ENCODE measurements at regions not wholly inside any gene's neighbourhood (a gene's known extent, or its start where the extent isn't known, plus 50 kb on each side); places are given as distances from the start of the nearest gene placed in this dataset.
"Not testable (repeated sequence)": the region's sequence is repeated elsewhere in the genome, so short reads cannot be mapped to it uniquely, and the experiment has no call there.

- no peak for DNase-seq (ENCODE audit: low read depth)
Observed at GRCh38 chr13:23947893-23948292, 50.6 kb upstream of the C1QTNF9B start.

- DNase-seq (ENCODE audit: low read depth) = no peak
Observed at GRCh38 chr13:23949200-23949599, 51.9 kb upstream of the C1QTNF9B start.

- DNase-seq (ENCODE audit: low read depth) = no peak
Observed at GRCh38 chr13:23949736-23950135, 52.4 kb upstream of the C1QTNF9B start.

- no peak for DNase-seq (ENCODE audit: low read depth)
Observed at GRCh38 chr13:23950736-23951510, 53.6 kb upstream of the C1QTNF9B start.

- DNase-seq (ENCODE audit: low read depth) = no peak
Observed at GRCh38 chr13:23952796-23953195, 55.5 kb upstream of the C1QTNF9B start.

- DNase-seq (ENCODE audit: low read depth) = no peak
Observed at GRCh38 chr13:23953860-23954512, 56.7 kb upstream of the C1QTNF9B start.

- no peak for DNase-seq (ENCODE audit: low read depth)
Observed at GRCh38 chr13:23955064-23955463, 57.8 kb upstream of the C1QTNF9B start.

GRCh38 chr13:23956106-23956505 lies 58.8 kb upstream of the C1QTNF9B start:
- no peak for DNase-seq (ENCODE audit: low read depth)

GRCh38 chr13:23957981-23958380 lies 60.7 kb upstream of the C1QTNF9B start:
- no peak for DNase-seq (ENCODE audit: low read depth)

GRCh38 chr13:23959231-23959862 lies 62.0 kb upstream of the C1QTNF9B start:
- no peak for DNase-seq (ENCODE audit: low read depth)

GRCh38 chr13:23960566-23961156 lies 63.4 kb upstream of the C1QTNF9B start:
- peak; percentile 28 for DNase-seq (ENCODE audit: low read depth)

- DNase-seq (ENCODE audit: low read depth) = no peak
Observed at GRCh38 chr13:23963184-23963931, 66.1 kb upstream of the C1QTNF9B start.

GRCh38 chr13:23963947-23964346 lies 66.6 kb upstream of the C1QTNF9B start:
- no peak for DNase-seq (ENCODE audit: low read depth)

- DNase-seq (ENCODE audit: low read depth) = no peak
Observed at GRCh38 chr13:23965346-23965745, 68.0 kb upstream of the C1QTNF9B start.

GRCh38 chr13:23966221-23966690 lies 69.0 kb upstream of the C1QTNF9B start:
- no peak for DNase-seq (ENCODE audit: low read depth)

- no peak for DNase-seq (ENCODE audit: low read depth)
Observed at GRCh38 chr13:23966691-23967615, 69.7 kb upstream of the C1QTNF9B start.

- DNase-seq (ENCODE audit: low read depth) = not testable (repeated sequence)
Observed at GRCh38 chr13:23967792-23968191, 70.5 kb upstream of the C1QTNF9B start.

GRCh38 chr13:23969647-23970046 lies 72.3 kb upstream of the C1QTNF9B start:
- DNase-seq (ENCODE audit: low read depth) = no peak

GRCh38 chr13:23979361-23980159 lies 82.3 kb upstream of the C1QTNF9B start:
- DNase-seq (ENCODE audit: low read depth) = peak; percentile 63

GRCh38 chr13:23980160-23980551 lies 82.9 kb upstream of the C1QTNF9B start:
- peak; percentile 51 for DNase-seq (ENCODE audit: low read depth)
